Mesenchymal stem cell (in vitro differentiated cells and primary cell): ENCODE measurements at regions not wholly inside any gene's neighbourhood (a gene's known extent, or its start where the extent isn't known, plus 50 kb on each side); places are given as distances from the start of the nearest gene placed in this dataset.
A peak's percentile ranks its signal among the peaks of the same experiment; 100 is the strongest.

Experiments used
- DNase-seq: peaks from one replicate; pipeline ENCODE4 v3.0.0-alpha.2; 2013
- H2AFZ ChIP-seq: one replicate; pipeline ENCODE4 v1.6.1; 2013; ENCODE audit warnings: low read depth, mild to moderate bottlenecking, control low read depth, inconsistent platforms, low read length, moderate library complexity
- H2AK5ac ChIP-seq: 2 replicates; pipeline ENCODE4 v1.6.1; 2013; ENCODE audit warnings: low read length, moderate library complexity, mild to moderate bottlenecking, inconsistent platforms; ENCODE audit not compliant: severe bottlenecking
- H2BK120ac ChIP-seq: one replicate; pipeline ENCODE4 v1.6.1; 2013; ENCODE audit warnings: low read depth, mild to moderate bottlenecking, inconsistent platforms, low read length, moderate library complexity
- H2BK12ac ChIP-seq, 2 experiments: one replicate each; pipeline ENCODE4 v1.6.1; 2013; ENCODE audit warnings: inconsistent platforms in 2 of 2, low read length in 2 of 2, mild to moderate bottlenecking in 2 of 2, moderate library complexity in 2 of 2, control low read depth in 1 of 2
- H2BK15ac ChIP-seq: one replicate; pipeline ENCODE4 v1.6.1; 2013; ENCODE audit warnings: mild to moderate bottlenecking, low read depth, inconsistent platforms; ENCODE audit not compliant: poor library complexity, severe bottlenecking
- H2BK5ac ChIP-seq: 2 replicates; pipeline ENCODE4 v1.6.1; 2013; ENCODE audit warnings: low read depth, mild to moderate bottlenecking, low read length, control low read depth, inconsistent platforms; ENCODE audit not compliant: poor library complexity, severe bottlenecking
- H3K14ac ChIP-seq, 2 experiments: one replicate each; pipeline ENCODE4 v1.6.1; 2013; ENCODE audit warnings: inconsistent platforms in 2 of 2, low read length in 2 of 2, control low read depth in 1 of 2, mild to moderate bottlenecking in 1 of 2, moderate library complexity in 1 of 2
- H3K18ac ChIP-seq, 2 experiments: one replicate each; pipeline ENCODE4 v1.6.1; 2013; ENCODE audit warnings: inconsistent platforms in 2 of 2, low read length in 2 of 2, control low read depth in 1 of 2, low read depth in 1 of 2, mild to moderate bottlenecking in 1 of 2
- H3K23ac ChIP-seq, 2 experiments: one replicate each; pipeline ENCODE4 v1.6.1; 2013; ENCODE audit warnings: inconsistent platforms in 2 of 2, low read length in 2 of 2, mild to moderate bottlenecking in 2 of 2, moderate library complexity in 2 of 2, control low read depth in 1 of 2
- H3K27ac ChIP-seq: 2 replicates; pipeline ENCODE4 v1.5.1; 2013; ENCODE audit warnings: mild to moderate bottlenecking, moderate library complexity, low read length, control low read depth, inconsistent platforms; ENCODE audit not compliant: poor library complexity, severe bottlenecking
- H3K27me3 ChIP-seq, 2 experiments: 2 replicates each; pipeline versions ENCODE4 v1.6.1 to v1.7.0; 2013; ENCODE audit warnings: low read length in 2 of 2, mild to moderate bottlenecking in 2 of 2, moderate library complexity in 2 of 2, control low read depth in 1 of 2, inconsistent platforms in 1 of 2; ENCODE audit not compliant: control insufficient read depth in 1 of 2, insufficient read depth in 1 of 2
- H3K36me3 ChIP-seq, 2 experiments: 2 replicates each; pipeline versions ENCODE4 v1.6.1 to v1.7.0; 2013; ENCODE audit warnings: low read length in 2 of 2, control low read depth in 1 of 2, inconsistent platforms in 1 of 2, low read depth in 1 of 2, mild to moderate bottlenecking in 1 of 2; ENCODE audit not compliant: insufficient read depth in 2 of 2, control insufficient read depth in 1 of 2
- H3K4ac ChIP-seq, 2 experiments: one replicate each; pipeline ENCODE4 v1.6.1; 2013; ENCODE audit warnings: inconsistent platforms in 2 of 2, low read length in 2 of 2, mild to moderate bottlenecking in 2 of 2, moderate library complexity in 2 of 2, control low read depth in 1 of 2, low read depth in 1 of 2
- H3K4me1 ChIP-seq: 2 replicates; pipeline ENCODE4 v1.6.1; 2013; ENCODE audit warnings: low read depth, low read length, control low read depth; ENCODE audit not compliant: control insufficient read depth, insufficient read depth
- H3K4me2 ChIP-seq: 2 replicates; pipeline ENCODE4 v1.6.1; 2013; ENCODE audit warnings: low read length, mild to moderate bottlenecking, inconsistent platforms; ENCODE audit not compliant: poor library complexity, severe bottlenecking
- H3K4me3 ChIP-seq, 2 experiments: 2 replicates each; pipeline versions ENCODE4 v1.5.1 to v1.7.0; 2013; ENCODE audit warnings: low read length in 2 of 2, mild to moderate bottlenecking in 2 of 2, control low read depth in 1 of 2, low read depth in 1 of 2; ENCODE audit not compliant: insufficient read depth in 1 of 2
- H3K79me1 ChIP-seq: replicated peaks from 2 replicates; pipeline ENCODE4 v1.6.1; 2013; ENCODE audit warnings: mild to moderate bottlenecking, control low read depth, low read length, inconsistent platforms; ENCODE audit not compliant: poor library complexity, severe bottlenecking
- H3K9ac ChIP-seq: 2 replicates; pipeline ENCODE4 v1.7.0; 2013; ENCODE audit warnings: mild to moderate bottlenecking, low read length, moderate library complexity
- H3K9me3 ChIP-seq: 2 replicates; pipeline ENCODE4 v1.7.0; 2013; ENCODE audit warnings: mild to moderate bottlenecking, low read length; ENCODE audit not compliant: control insufficient read depth
- H4K8ac ChIP-seq: one replicate; pipeline ENCODE4 v1.6.1; 2013; ENCODE audit warnings: inconsistent platforms, mild to moderate bottlenecking, low read length, moderate library complexity
- H4K91ac ChIP-seq: one replicate; pipeline ENCODE4 v1.6.1; 2013; ENCODE audit warnings: mild to moderate bottlenecking, low read length, inconsistent platforms
- WGBS: methylation state at CpG from one replicate; pipeline ENCODE4 v1.1.7; 2013; ENCODE audit warnings: mixed read lengths; 5-methylcytosine and 5-hydroxymethylcytosine counted together

DNA sequence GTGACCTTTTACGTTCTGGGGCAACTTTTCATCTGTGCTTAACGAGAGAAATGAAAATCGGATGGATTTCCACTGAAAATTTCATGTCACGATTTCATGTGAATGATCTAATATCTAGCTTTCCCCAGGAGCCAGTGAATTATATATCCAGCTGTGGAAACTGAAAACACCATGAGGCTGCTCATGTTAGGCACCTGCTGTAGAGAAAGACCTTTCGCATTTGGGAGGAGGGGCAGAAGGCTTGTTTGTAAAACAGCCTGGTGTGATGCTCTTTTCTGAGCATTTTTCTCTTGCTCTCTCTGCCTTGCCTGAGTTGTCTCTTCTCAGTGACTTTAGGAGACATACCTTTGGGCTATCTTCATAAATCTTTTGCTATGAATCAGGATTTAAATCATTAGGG, 84.6 kb upstream of the CYP1B1 start:
- Histone ChIP-seq H3K27me3 (no peaks in the 10 kb centered on the region), H4K91ac (no peak overlapping the region), H3K4ac (no peak overlapping the region), H3K4me2 (no peak overlapping the region), H2AFZ (no peak overlapping the region), H3K23ac (no peak overlapping the region), H2AK5ac (peak overlapping the region; percentile 84), H3K9me3 (no peaks in the 10 kb centered on the region), H2BK15ac (no peak overlapping the region), H3K14ac (no peak overlapping the region), H2BK120ac (no peak overlapping the region), H2BK5ac (no peak overlapping the region), H4K8ac (no peak overlapping the region), H2BK12ac (no peak overlapping the region), H3K4me3 (no peak overlapping the region), H3K9ac (no peak overlapping the region), H3K79me1 (no peaks in the 10 kb centered on the region), H3K27ac (no peak overlapping the region), H3K36me3 (no peaks in the 10 kb centered on the region), H3K18ac (no peak overlapping the region), H3K4me1 (peaks cover 17% of the 10 kb centered on the region)
- no peak for DNase-seq
- 97% methylated on average over 5 of the region's 5 CpGs for WGBS

GRCh38 chr2:38159597-38159996, 83.6 kb upstream of the CYP1B1 start:
- no peak overlapping the region for H3K23ac ChIP-seq
- peaks cover 14% of the 10 kb centered on the region for H3K4me1 ChIP-seq
- no peak overlapping the region for H2BK12ac ChIP-seq
- peak overlapping the region; percentile 7 for H3K9ac ChIP-seq
- no peak overlapping the region for H2BK120ac ChIP-seq
- peak overlapping the region; percentile 88 for H3K27ac ChIP-seq
- no peaks in the 10 kb centered on the region for H3K27me3 ChIP-seq
- no peak overlapping the region for H2BK5ac ChIP-seq
- H3K4me3 ChIP-seq: no peak overlapping the region
- H3K36me3 ChIP-seq: no peaks in the 10 kb centered on the region
- 79% methylated on average over 3 of the region's 3 CpGs for WGBS
- no peak overlapping the region for H4K8ac ChIP-seq
- no peak overlapping the region for H2AFZ ChIP-seq
- H3K14ac ChIP-seq: no peak overlapping the region
- H2AK5ac ChIP-seq: peak overlapping the region; percentile 76
- DNase-seq: no peak
- no peak overlapping the region for H3K18ac ChIP-seq
- no peaks in the 10 kb centered on the region for H3K9me3 ChIP-seq
- H3K79me1 ChIP-seq: no peaks in the 10 kb centered on the region
- H3K4ac ChIP-seq: no peak overlapping the region
- H4K91ac ChIP-seq: no peak overlapping the region
- H2BK15ac ChIP-seq: no peak overlapping the region
- H3K4me2 ChIP-seq: no peak overlapping the region

DNA sequence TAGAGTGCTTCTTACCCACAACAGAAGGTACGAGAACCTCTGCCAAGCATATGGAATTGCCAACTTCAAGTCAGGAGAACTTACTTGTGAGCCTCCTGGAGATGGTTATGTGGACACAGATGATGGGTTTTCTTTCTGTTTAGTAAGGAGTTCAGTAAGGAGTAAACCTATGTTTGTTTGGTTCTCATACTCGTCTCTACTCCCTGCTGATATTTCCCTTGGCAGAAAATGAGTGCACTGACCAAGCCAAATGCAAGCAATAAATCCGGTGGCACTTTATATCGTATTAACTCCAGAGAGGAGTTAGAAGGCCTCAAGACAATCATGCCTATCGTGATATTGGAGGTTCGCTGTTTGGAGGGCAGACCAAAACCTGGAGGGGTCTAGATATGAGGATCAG, 83.2 kb upstream of the CYP1B1 start:
- H4K8ac ChIP-seq: no peak overlapping the region
- no peaks in the 10 kb centered on the region for H3K27me3 ChIP-seq
- H2AK5ac ChIP-seq: peak overlapping the region; percentile 76
- no peaks in the 10 kb centered on the region for H3K9me3 ChIP-seq
- H3K4me3 ChIP-seq: no peak overlapping the region
- no peak overlapping the region for H3K4ac ChIP-seq
- H3K36me3 ChIP-seq: no peaks in the 10 kb centered on the region
- H2BK15ac ChIP-seq: no peak overlapping the region
- H2BK5ac ChIP-seq: no peak overlapping the region
- no peak overlapping the region for H3K18ac ChIP-seq
- no peak for DNase-seq
- no peak overlapping the region for H3K23ac ChIP-seq
- H3K27ac ChIP-seq: peak overlapping the region; percentile 88
- no peak overlapping the region for H4K91ac ChIP-seq
- no peak overlapping the region for H3K14ac ChIP-seq
- peaks cover 12% of the 10 kb centered on the region for H3K4me1 ChIP-seq
- no peaks in the 10 kb centered on the region for H3K79me1 ChIP-seq
- H3K9ac ChIP-seq: peak overlapping the region; percentile 7
- H2BK12ac ChIP-seq: no peak overlapping the region
- no peak overlapping the region for H3K4me2 ChIP-seq
- 98% methylated on average over 6 of the region's 6 CpGs for WGBS
- no peak overlapping the region for H2BK120ac ChIP-seq
- H2AFZ ChIP-seq: no peak overlapping the region

GRCh38 chr2:38158378-38159118, 82.6 kb upstream of the CYP1B1 start:
- H4K8ac ChIP-seq: no peak overlapping the region
- no peak overlapping the region for H2BK120ac ChIP-seq
- H3K79me1 ChIP-seq: no peaks in the 10 kb centered on the region
- no peak overlapping the region for H4K91ac ChIP-seq
- H2BK12ac ChIP-seq: no peak overlapping the region
- no peak overlapping the region for H3K4me3 ChIP-seq
- peak overlapping the region; percentile 88 for H3K27ac ChIP-seq
- peak overlapping the region; percentile 25 for H3K9ac ChIP-seq
- H2AK5ac ChIP-seq: peak overlapping the region; percentile 12
- H3K23ac ChIP-seq: no peak overlapping the region
- H2BK15ac ChIP-seq: no peak overlapping the region
- peaks cover 8% of the 10 kb centered on the region for H3K4me1 ChIP-seq
- H3K9me3 ChIP-seq: no peaks in the 10 kb centered on the region
- H3K14ac ChIP-seq: no peak overlapping the region
- 89% methylated on average over 1 of the region's 6 CpGs for WGBS
- DNase-seq: no peak
- H3K27me3 ChIP-seq: no peaks in the 10 kb centered on the region
- H3K36me3 ChIP-seq: no peaks in the 10 kb centered on the region
- no peak overlapping the region for H3K18ac ChIP-seq
- H3K4me2 ChIP-seq: no peak overlapping the region
- no peak overlapping the region for H2AFZ ChIP-seq
- H2BK5ac ChIP-seq: no peak overlapping the region
- no peak overlapping the region for H3K4ac ChIP-seq
